IMR-90 (cell line): ENCODE measurements at regions not wholly inside any gene's neighbourhood (a gene's known extent, or its start where the extent isn't known, plus 50 kb on each side); places are given as distances from the start of the nearest gene placed in this dataset.

Source experiments
- CEBPB ChIP-seq: IDR thresholded peaks from 2 replicates; pipeline ENCODE4 v1.6.1; 2012; ENCODE audit warnings: low read depth, low read length, improper control_type of control experiment
- CHD1 ChIP-seq: IDR thresholded peaks from 2 replicates; pipeline ENCODE4 v1.6.1; 2012; ENCODE audit warnings: low read depth, low read length, improper control_type of control experiment
- MAFK ChIP-seq: IDR thresholded peaks from 2 replicates; pipeline ENCODE4 v1.6.1; 2012; ENCODE audit warnings: low read depth, low read length, improper control_type of control experiment
- MAZ ChIP-seq: IDR thresholded peaks from 2 replicates; pipeline ENCODE4 v1.6.1; 2012; ENCODE audit warnings: low read depth, mild to moderate bottlenecking, low read length, improper control_type of control experiment, moderate library complexity, borderline replicate concordance
- MXI1 ChIP-seq: IDR thresholded peaks from 2 replicates; pipeline ENCODE4 v1.6.1; 2012; ENCODE audit warnings: low read depth, mild to moderate bottlenecking, low read length, moderate library complexity, borderline replicate concordance
- POLR2A ChIP-seq: IDR thresholded peaks from 2 replicates; pipeline ENCODE4 v1.6.1; 2012; ENCODE audit warnings: mild to moderate bottlenecking, low read depth, low read length
- RAD21 ChIP-seq: IDR thresholded peaks from 2 replicates; pipeline ENCODE4 v1.6.1; 2012; ENCODE audit warnings: low read length, improper control_type of control experiment
- RCOR1 ChIP-seq: IDR thresholded peaks from 2 replicates; pipeline ENCODE4 v1.6.1; 2012; ENCODE audit warnings: mild to moderate bottlenecking, low read length, improper control_type of control experiment; ENCODE audit not compliant: insufficient replicate concordance
- RFX5 ChIP-seq: IDR thresholded peaks from 2 replicates; pipeline ENCODE4 v1.8.0; 2012; ENCODE audit warnings: low read depth, mild to moderate bottlenecking, low read length, moderate library complexity
- SMC3 ChIP-seq: fragments of 150-350 bp; IDR thresholded peaks from 2 replicates; pipeline ENCODE4 v1.6.1; 2016; ENCODE audit warnings: low read depth, mild to moderate bottlenecking, antibody characterized with exemption, low read length, moderate library complexity
- TF ChIP-seq, protein P1 (sequence below): conservative IDR thresholded peaks from 2 replicates; pipeline ENCODE4 v1.5.1; 2012; ENCODE audit warnings: mild to moderate bottlenecking, low read depth, low read length, improper control_type of control experiment
- TF ChIP-seq, protein P2 (sequence below): fragments of 150-350 bp; IDR thresholded peaks from 2 replicates; pipeline ENCODE4 v1.6.1; 2017; ENCODE audit warnings: mild to moderate bottlenecking, antibody characterized with exemption, low read length, low read depth

DNA sequence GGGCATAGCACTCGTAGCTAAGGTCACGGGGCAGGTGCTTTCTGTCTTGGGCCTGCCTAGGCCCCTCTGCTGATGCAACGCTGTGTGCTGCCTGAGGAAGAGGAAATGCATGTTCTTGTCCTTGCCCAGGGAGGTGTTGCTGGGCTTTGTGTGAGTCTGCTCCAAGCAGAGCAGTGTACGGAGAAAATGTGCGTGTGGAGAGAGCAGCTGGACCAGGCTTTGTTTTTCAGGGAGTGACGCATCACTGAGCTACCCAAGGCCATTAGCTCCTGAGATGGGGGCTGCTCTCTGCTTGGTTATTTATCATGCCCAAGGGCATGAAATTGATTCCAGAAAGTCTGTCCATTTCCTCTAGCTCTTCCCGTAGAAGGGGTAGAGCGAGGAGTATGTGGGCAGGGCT, 82.9 kb upstream of the THY1 start:
- TF ChIP-seq, protein P1, sequence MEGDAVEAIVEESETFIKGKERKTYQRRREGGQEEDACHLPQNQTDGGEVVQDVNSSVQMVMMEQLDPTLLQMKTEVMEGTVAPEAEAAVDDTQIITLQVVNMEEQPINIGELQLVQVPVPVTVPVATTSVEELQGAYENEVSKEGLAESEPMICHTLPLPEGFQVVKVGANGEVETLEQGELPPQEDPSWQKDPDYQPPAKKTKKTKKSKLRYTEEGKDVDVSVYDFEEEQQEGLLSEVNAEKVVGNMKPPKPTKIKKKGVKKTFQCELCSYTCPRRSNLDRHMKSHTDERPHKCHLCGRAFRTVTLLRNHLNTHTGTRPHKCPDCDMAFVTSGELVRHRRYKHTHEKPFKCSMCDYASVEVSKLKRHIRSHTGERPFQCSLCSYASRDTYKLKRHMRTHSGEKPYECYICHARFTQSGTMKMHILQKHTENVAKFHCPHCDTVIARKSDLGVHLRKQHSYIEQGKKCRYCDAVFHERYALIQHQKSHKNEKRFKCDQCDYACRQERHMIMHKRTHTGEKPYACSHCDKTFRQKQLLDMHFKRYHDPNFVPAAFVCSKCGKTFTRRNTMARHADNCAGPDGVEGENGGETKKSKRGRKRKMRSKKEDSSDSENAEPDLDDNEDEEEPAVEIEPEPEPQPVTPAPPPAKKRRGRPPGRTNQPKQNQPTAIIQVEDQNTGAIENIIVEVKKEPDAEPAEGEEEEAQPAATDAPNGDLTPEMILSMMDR = no peak
- TF ChIP-seq POLR2A (no peak), MXI1 (no peak), RFX5 (no peak), CEBPB (no peak), RAD21 (no peak), RCOR1 (no peak), MAZ (no peak), SMC3 (no peak), MAFK (no peak), CHD1 (no peak)
- TF ChIP-seq, protein P2, sequence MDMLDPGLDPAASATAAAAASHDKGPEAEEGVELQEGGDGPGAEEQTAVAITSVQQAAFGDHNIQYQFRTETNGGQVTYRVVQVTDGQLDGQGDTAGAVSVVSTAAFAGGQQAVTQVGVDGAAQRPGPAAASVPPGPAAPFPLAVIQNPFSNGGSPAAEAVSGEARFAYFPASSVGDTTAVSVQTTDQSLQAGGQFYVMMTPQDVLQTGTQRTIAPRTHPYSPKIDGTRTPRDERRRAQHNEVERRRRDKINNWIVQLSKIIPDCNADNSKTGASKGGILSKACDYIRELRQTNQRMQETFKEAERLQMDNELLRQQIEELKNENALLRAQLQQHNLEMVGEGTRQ = no peak
